ENCODE measurements at regions not wholly inside any gene's neighbourhood (a gene's known extent, or its start where the extent isn't known, plus 50 kb on each side); places are given as distances from the start of the nearest gene placed in this dataset.

DNA sequence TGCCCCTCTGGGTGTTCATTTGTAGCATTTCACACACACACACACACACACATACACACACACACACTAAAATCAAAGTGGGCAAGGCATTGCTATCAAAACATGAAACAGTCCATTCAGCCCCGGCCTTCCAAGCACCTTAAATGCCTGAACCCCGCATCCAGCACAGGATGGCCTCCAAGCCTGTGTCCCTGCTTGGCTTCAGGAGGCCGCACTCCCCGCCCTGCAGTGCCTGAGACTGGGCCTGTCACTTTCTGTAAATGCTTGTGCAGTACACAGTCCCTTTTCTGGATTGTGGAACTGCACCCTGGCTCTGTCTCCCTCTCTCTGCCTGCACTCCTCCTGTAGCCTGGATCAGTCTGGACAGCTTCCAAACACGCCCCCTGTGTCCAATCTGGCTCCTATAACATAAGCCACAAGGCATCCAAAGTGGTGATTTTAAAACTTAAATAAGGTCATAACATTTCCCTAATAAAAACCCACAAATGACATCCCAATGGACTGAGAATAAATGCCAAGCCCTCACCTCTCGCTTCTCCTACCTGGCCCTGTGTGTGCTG, 972.2 kb upstream of the TMEM132C start:
- Mint-ChIP-seq H3K27ac (no peak overlapping the region), H3K9me3 (peaks cover 6 to 9% of the 10 kb centered on the region in 2 experiments; a peak in 4 of 5 replicates), H3K4me3 (no peak overlapping the region), H3K36me3 (ENCODE audit: insufficient read depth in 1 of 3, low read depth in 3 of 3) (peaks cover 0 to 5% (median 2%) of the 10 kb centered on the region in 3 experiments; a peak in 4 of 7 replicates), H3K27me3 (ENCODE audit: low read depth) (peaks cover 5% of the 10 kb centered on the region), H3K4me1 (peaks cover 2 to 4% of the 10 kb centered on the region in 2 experiments)
- H4K91ac ChIP-seq (ENCODE audit: insufficient read length, low read depth, low read length): no peak overlapping the region
- no peaks in the 10 kb centered on the region for H3K79me1 ChIP-seq (ENCODE audit: insufficient read depth, low read depth, low read length, poor library complexity, severe bottlenecking)
- H2BK15ac ChIP-seq (ENCODE audit: low read depth, low read length): no peak overlapping the region
- no peaks in the 10 kb centered on the region for H3K27me3 ChIP-seq (ENCODE audit: insufficient read depth, low read length)
- no peak for TF ChIP-seq CTCF (conservative IDR thresholded peaks at IDR 0.05)
- H3K27ac ChIP-seq (ENCODE audit: insufficient read length, low read depth, low read length): no peak overlapping the region
- H3K4me2 ChIP-seq (ENCODE audit: insufficient read depth, insufficient read length, low read length): no peak overlapping the region
- H3T11ph ChIP-seq (ENCODE audit: low read length): no peak overlapping the region
- WGBS (ENCODE audit: extremely low coverage, insufficient read length, low lambda C conversion rate): no CpG with 5 or more reads among the region's 6 CpGs
- H3K9ac ChIP-seq (ENCODE audit: extremely low read depth, insufficient read length, low read length): no peak overlapping the region
- H3K9me3 ChIP-seq (ENCODE audit: control insufficient read depth, low read depth, low read length): no peaks in the 10 kb centered on the region
- H3K23me2 ChIP-seq (ENCODE audit: insufficient read length, low read depth, low read length, poor library complexity, severe bottlenecking): no peaks in the 10 kb centered on the region
- H3K23ac ChIP-seq (ENCODE audit: insufficient read length, low read depth, low read length): no peak overlapping the region
- no peak overlapping the region for H3K14ac ChIP-seq (ENCODE audit: insufficient read depth, low read length)
- H4K5ac ChIP-seq (ENCODE audit: insufficient read length, low read depth, low read length): no peak overlapping the region
- H4K8ac ChIP-seq (replicated peaks; ENCODE audit: insufficient read length, low read depth, low read length): no peak overlapping the region
- H3K18ac ChIP-seq (ENCODE audit: insufficient read length, low read depth, low read length): no peak overlapping the region
- H2BK20ac ChIP-seq (ENCODE audit: low read depth, low read length, poor library complexity, severe bottlenecking): no peak overlapping the region
- H2AFZ ChIP-seq (ENCODE audit: low read length): no peak overlapping the region
- H2BK120ac ChIP-seq (ENCODE audit: low read depth, low read length, poor library complexity, severe bottlenecking): no peak overlapping the region
- no peak overlapping the region for H2BK12ac ChIP-seq (ENCODE audit: insufficient read length, low read depth, low read length)
- no peak for DNase-seq
- H3K4me1 ChIP-seq (ENCODE audit: insufficient read depth, low read length): no peaks in the 10 kb centered on the region
- no peak overlapping the region for H3K4ac ChIP-seq (ENCODE audit: low read depth, low read length)
- no peak overlapping the region for H2BK5ac ChIP-seq (ENCODE audit: insufficient read length, low read length)
- no peak overlapping the region for H2AK5ac ChIP-seq (ENCODE audit: insufficient read length, low read length)
- H3K56ac ChIP-seq (ENCODE audit: insufficient read length, low read depth, low read length): no peak overlapping the region
- H4K20me1 ChIP-seq (ENCODE audit: control insufficient read depth, insufficient read depth, insufficient read length): no peaks in the 10 kb centered on the region
- H3K79me2 ChIP-seq (ENCODE audit: insufficient read depth, low read length): no peaks in the 10 kb centered on the region

All from H9 (cell line).